Heart left ventricle (tissue), 16 donors: ENCODE measurements at regions not wholly inside any gene's neighbourhood (a gene's known extent, or its start where the extent isn't known, plus 50 kb on each side); places are given as distances from the start of the nearest gene placed in this dataset.

Experiments
- ATAC-seq, 4 donors: fragments of 200-7000 bp; cut with Tn5 transposase; one replicate each; pipeline ENCODE4 v1.9.1; 2020 to 2022; ENCODE audit warnings: moderate library complexity in 4 of 4, mild to moderate bottlenecking in 3 of 4, moderate number of reproducible peaks in 1 of 4
- DNase-seq, 5 donors: peaks; one replicate each; pipeline ENCODE4 v3.0.0-alpha.2; 2020
- H3K27ac ChIP-seq, 12 donors: fragments of 200-600 bp; sonication (generic) in 4 of 12; one replicate each; pipeline versions ENCODE4 v1.5.0 to v1.8.0; 2016 to 2022; ENCODE audit warnings: mild to moderate bottlenecking in 2 of 12
- H3K27me3 ChIP-seq, 9 donors: fragments of 200-600 bp; sonication (generic) in 2 of 9; one replicate each; pipeline versions ENCODE4 v1.5.1 to v1.8.0; 2016 to 2022; ENCODE audit warnings: mild to moderate bottlenecking in 3 of 9
- H3K36me3 ChIP-seq, 9 donors: fragments of 200-600 bp; sonication (generic) in 2 of 9; one replicate each; pipeline versions ENCODE4 v1.5.0 to v1.8.0; 2018 to 2022; ENCODE audit warnings: mild to moderate bottlenecking in 2 of 9
- H3K4me1 ChIP-seq, 12 donors: fragments of 200-600 bp; sonication (generic) in 4 of 12; one replicate each; pipeline versions ENCODE4 v1.5.0 to v1.8.0; 2016 to 2022; ENCODE audit warnings: mild to moderate bottlenecking in 3 of 12
- H3K4me3 ChIP-seq, 12 donors: fragments of 200-600 bp; sonication (generic) in 4 of 12; one replicate each; pipeline versions ENCODE4 v1.5.0 to v1.8.0; 2017 to 2022; ENCODE audit warnings: mild to moderate bottlenecking in 9 of 12, moderate library complexity in 4 of 12
- H3K9me3 ChIP-seq, 12 donors: fragments of 200-600 bp; sonication (generic) in 4 of 12; one replicate each; pipeline versions ENCODE4 v1.5.0 to v1.8.0; 2016 to 2022; ENCODE audit warnings: mild to moderate bottlenecking in 1 of 12
- CTCF ChIP-seq, 12 donors: fragments of 200-600 bp; sonication (generic) in 4 of 12; IDR thresholded peaks; one replicate each; pipeline versions ENCODE4 v1.5.0 to v1.8.0; 2018 to 2022; ENCODE audit warnings: antibody characterized with exemption in 12 of 12, mild to moderate bottlenecking in 5 of 12
- POLR2A ChIP-seq, 2 donors: fragments of 450-650 bp; IDR thresholded peaks; one replicate each; pipeline ENCODE4 v1.6.1; 2017; ENCODE audit warnings: antibody characterized with exemption in 2 of 2, mild to moderate bottlenecking in 2 of 2, moderate library complexity in 2 of 2
- WGBS, 4 donors: extraction: QIAGEN DNeasy Blood & Tissue Kit in 2 of 4; methylation state at CpG; one replicate each; pipeline versions ENCODE4 v1.1.5 to v1.1.7; 2013 to 2018; 5-methylcytosine and 5-hydroxymethylcytosine counted together
- intact Hi-C, 10 donors: fragments of 100-400 bp; cut with DNase I; formaldehyde crosslinking; loops; one replicate each; pipeline versions ENCODE4 v1.11.1 to v1.14.2; 2022
- donor health status: ischemic (EF 13 %, LVEDD 7.1; RV severe dilation, severe dysfunction).
- donor health status: healthy with polysubstance abuse.
- donor health status: DM: no; HTN: yes; CAD: no.
- donor health status: DM: no; HTN: no; CAD: no.
- donor health status: ischemic (EF 25% LVEDD 6.9; RV normal size, moderate dysfunction).
- donor health status: ischemic (EF 25% LVEDD 5.7; RV mildly dilated, moderate dysfunction).
- donor health status: healthy.
- donor health status: DM: yes; HTN: yes; CAD: no.
- donor health status: ischemic (EF 35%, LVEDD 5.7; RV mildly dilated, moderate dysfunction).
- donor health status: nonischemic (EF 11% LVEDD 7.7; RV severe dilation, severe dysfunction).
- donor health status: DM: yes; HTN: yes; CAD: no.
- donor health status: PGD.
- donor health status: ischemic (EF 29% LVEDD 5.4; RV normal size, mild dysfunction).
- donor health status: nonischemic (EF 23%, LVEDD 6.1; RV moderate dilation, normal function).

- intact Hi-C loops = no loop called here
- no peak for TF ChIP-seq POLR2A (IDR thresholded peaks at IDR 0.05)
- no peak for TF ChIP-seq CTCF (IDR thresholded peaks at IDR 0.05)
- H3K9me3 ChIP-seq = peaks cover 0 to 25% (median 4%) of the 10 kb centered on the region in 12 donors
- no peaks in the 10 kb centered on the region for H3K36me3 ChIP-seq
- no peaks in the 10 kb centered on the region for H3K4me1 ChIP-seq
- DNase-seq (no peak), ATAC-seq (no peak)
- no peak overlapping the region for H3K4me3 ChIP-seq
- H3K27ac ChIP-seq = no peak overlapping the region
- 85 to 93% (median 86%) methylated on average over 2 of the region's 2 CpGs for WGBS, 4 donors
- no peaks in the 10 kb centered on the region for H3K27me3 ChIP-seq
Measured at GRCh38 chr3:191702121-191702520, 241.2 kb downstream of the PYDC2 start.

GRCh38 chr3:191707817-191708216, 246.9 kb downstream of the PYDC2 start:
- Histone ChIP-seq H3K4me1 (no peaks in the 10 kb centered on the region), H3K9me3 (peaks cover 0 to 21% (median 0%) of the 10 kb centered on the region in 12 donors), H3K27me3 (no peaks in the 10 kb centered on the region), H3K27ac (no peak overlapping the region), H3K36me3 (no peaks in the 10 kb centered on the region), H3K4me3 (no peak overlapping the region)
- 72 to 80% (median 74%) methylated on average over 6 of the region's 6 CpGs for WGBS, 4 donors
- TF ChIP-seq POLR2A (IDR thresholded peaks at IDR 0.05) (no peak), CTCF (IDR thresholded peaks at IDR 0.05) (no peak)
- DNase-seq (no peak), ATAC-seq (no peak)
- intact Hi-C loops = no loop called here

GRCh38 chr3:191715585-191715984, 254.6 kb downstream of the PYDC2 start:
- TF ChIP-seq CTCF (IDR thresholded peaks at IDR 0.05) = no peak
- no peak for TF ChIP-seq POLR2A (IDR thresholded peaks at IDR 0.05)
- H3K4me1 ChIP-seq = peaks cover 0 to 10% (median 2%) of the 10 kb centered on the region in 12 donors
- intact Hi-C loops = loop anchor here in 1 of 10 donors (10.0 kb wide), 1 partner anchor 709 kb away; no protein-coding TSS in a partner anchor
- WGBS, 4 donors = 41 to 49% (median 42%) methylated on average over 1 of the region's 1 CpG
- DNase-seq (no peak), ATAC-seq (peak; percentile 64 to 82 (median 78))
- H3K4me3 ChIP-seq = no peak overlapping the region
- H3K27ac ChIP-seq = peak overlapping the region in 5 of 12 donors; percentile 6 to 68 (median 35)
- peaks cover 0 to 15% (median 0%) of the 10 kb centered on the region in 12 donors for H3K9me3 ChIP-seq
- H3K36me3 ChIP-seq = no peaks in the 10 kb centered on the region
- H3K27me3 ChIP-seq = no peaks in the 10 kb centered on the region

GRCh38 chr3:191721390-191721861, 260.5 kb downstream of the PYDC2 start:
- WGBS, 4 donors = 16 to 29% (median 26%) methylated on average over 4 of the region's 4 CpGs
- DNase-seq (no peak), ATAC-seq (peak in 1 of 4 donors; percentile 67)
- intact Hi-C loops = no loop called here
- H3K4me1 ChIP-seq = peaks cover 0 to 13% (median 8%) of the 10 kb centered on the region in 12 donors
- H3K27me3 ChIP-seq = no peaks in the 10 kb centered on the region
- no peaks in the 10 kb centered on the region for H3K9me3 ChIP-seq
- no peaks in the 10 kb centered on the region for H3K36me3 ChIP-seq
- no peak overlapping the region for H3K4me3 ChIP-seq
- peak overlapping the region in 4 of 12 donors; percentile 4 to 26 (median 23) for H3K27ac ChIP-seq
- TF ChIP-seq POLR2A (IDR thresholded peaks at IDR 0.05) (no peak), CTCF (IDR thresholded peaks at IDR 0.05) (no peak)
